Ammon's horn (tissue), 1 donor: ENCODE measurements at regions not wholly inside any gene's neighbourhood (a gene's known extent, or its start where the extent isn't known, plus 50 kb on each side); places are given as distances from the start of the nearest gene placed in this dataset.

Experiments
- DNase-seq: peaks from one replicate; pipeline ENCODE4 v3.0.0-alpha.2; 2016; ENCODE audit warnings: low spot score

DNA sequence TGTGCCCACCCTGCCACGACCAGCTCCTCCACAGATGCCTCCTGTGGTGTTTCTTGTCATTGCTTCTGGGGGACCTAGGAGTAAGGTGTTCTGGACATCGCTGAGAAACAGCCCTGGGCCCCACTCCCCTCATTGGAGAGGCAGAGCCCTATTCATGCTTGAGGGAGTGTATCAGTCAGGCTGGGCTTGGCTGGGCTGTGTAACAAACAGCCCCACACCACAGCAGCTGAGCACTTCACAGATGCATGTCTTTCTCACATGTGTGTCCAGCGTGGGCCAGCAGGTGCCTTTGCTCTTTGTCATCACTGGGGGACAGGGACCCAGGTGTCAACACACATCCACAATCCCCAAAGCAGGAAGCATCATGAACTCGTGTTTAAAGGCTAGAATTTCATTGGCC, 65.1 kb upstream of the FBRSL1 start:
- no peak for DNase-seq

DNA sequence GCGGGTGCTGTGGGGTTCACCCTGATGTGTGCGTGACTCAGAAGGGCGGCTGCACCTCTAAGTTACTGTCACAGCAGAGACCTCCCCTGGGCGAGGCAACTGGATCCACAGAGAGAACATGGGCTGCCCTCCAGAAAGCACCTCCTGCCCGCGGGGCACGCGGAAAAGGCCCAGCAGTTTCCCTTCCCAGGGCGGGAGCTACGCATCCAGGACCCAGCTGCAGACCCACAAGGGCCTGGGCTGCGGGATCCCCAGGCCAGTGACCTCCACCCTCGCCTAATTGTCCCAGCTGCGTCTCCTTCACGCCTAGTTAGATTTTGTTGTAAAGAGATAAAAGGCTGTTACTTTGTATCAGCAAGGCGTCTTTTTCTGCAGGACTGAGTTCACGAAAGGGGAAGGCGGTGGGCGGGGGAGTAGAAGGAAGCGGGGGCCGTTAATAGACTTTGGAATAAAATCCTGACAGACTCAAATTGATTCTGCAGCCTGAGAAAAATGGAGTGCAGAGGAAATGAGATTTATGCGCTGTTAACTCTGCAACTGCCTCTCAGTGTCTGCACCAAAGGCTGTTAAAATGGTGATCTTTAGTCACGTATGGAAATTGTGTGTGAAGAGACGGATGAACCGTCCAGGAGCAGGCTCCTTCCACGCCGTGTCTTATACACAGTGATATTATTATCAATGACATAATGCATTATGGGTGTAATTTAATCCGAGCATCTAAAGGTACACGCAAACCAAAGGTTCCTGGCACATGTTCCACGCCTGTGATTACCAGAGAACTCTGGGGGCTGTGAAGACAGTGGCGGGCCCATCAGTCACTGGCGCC, 65.9 kb upstream of the FBRSL1 start:
- no peak for DNase-seq

DNA sequence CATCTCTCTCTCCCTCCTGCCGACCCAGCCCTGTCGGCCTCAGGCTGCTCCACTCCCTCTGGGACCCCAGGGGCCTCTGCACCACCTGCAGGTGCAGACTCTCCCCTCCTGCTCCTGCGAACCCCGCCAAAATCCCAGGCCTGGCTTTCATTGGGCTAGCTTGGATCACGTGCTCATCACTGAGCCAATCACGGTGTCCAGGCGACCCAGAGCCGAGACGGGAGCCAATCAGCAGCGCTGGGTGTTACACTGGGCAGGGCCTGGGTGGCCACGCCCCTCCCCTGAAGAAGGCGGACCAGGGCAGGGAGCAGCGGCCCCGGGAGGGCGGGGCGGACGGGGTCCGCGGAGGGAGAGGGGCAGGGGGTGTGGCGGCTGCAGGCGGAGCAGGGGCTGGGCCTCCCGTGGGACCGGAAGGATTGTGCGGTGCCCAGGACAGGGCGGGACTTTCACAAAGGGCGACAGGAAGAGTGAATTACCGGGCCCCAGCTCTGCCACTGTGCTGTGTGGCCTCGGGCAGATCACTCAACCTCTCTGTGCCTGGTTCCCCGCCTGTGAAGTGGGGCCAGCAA, 66.6 kb upstream of the FBRSL1 start:
- no peak for DNase-seq

DNA sequence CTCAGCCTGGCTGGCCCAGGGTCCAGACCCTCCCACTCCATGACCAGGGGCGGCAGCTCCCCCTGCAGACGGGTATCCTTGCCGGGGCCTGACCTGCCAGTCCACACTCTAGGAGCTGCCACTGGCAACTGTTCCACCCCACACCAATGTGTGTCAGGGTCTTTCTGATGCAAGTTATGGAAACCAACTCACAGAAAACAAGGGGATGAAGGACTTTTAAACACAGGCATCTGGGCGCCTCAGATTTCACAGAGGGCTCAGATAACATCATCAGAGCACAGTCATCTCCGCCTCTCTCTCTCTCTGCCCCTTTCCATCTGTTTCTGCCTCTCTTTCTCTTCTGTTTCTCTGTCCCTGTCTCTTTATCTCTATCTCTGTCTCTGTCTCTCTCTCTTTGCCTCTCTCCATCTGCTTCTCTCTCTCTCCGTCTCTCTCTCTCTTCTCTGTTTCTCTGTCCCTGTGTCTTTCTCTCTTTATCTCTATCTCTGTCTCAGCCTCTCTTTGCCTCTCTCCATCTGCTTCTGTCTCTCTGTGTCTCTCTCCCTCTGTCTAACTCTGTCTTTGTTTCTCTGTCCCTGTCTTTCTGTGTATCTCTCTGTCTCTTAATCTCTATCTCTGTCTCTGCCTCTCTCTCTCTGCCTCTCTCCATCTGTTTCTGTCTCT, 67.4 kb upstream of the FBRSL1 start:
- DNase-seq = no peak

DNA sequence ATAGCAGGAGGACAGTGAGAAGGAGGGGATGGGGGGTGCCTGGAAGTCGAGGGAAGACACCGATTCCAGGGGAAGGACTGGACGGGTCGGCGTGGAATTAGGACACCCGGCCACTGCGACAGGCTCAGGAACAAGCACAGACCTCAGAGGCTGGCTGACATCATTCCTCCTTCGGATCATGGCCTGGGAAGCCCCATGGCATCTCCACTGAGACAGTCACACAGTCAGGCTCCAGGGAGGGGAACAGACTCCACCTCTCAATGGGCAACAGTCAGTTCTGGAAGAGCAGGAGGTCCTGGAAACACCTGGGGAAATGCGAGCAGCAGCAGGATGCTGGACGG, 67.9 kb upstream of the FBRSL1 start:
- DNase-seq = no peak

DNA sequence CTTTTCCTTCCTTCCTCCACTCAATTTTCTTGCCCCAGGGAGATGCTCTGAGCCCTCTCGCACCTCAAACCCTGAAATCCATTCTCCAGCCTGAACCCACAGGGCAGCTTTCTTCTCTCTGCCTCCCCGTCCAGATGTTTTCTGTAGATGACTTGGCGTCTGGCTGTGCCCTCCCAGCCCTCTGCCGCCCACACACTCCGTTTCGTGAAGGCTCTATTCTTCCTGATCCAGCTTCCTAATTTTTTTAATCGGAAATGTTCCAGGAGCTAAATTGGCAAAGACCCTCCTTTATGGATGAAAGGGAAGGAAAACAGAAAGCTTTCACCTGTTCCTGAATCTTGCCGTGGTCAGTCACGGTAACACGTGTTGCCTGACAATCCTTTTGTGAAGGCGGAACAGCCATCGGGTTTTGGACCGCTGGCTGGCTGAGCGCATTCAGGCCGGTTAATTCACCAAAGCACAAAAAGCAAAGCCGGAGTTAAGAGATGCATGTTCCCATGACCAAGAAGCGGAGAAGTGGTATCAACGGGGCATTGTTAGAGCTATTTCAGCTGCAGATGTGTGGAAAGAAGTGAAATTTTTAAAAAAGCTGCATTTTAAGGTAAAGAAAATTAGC, 70.2 kb upstream of the FBRSL1 start:
- DNase-seq = no peak

DNA sequence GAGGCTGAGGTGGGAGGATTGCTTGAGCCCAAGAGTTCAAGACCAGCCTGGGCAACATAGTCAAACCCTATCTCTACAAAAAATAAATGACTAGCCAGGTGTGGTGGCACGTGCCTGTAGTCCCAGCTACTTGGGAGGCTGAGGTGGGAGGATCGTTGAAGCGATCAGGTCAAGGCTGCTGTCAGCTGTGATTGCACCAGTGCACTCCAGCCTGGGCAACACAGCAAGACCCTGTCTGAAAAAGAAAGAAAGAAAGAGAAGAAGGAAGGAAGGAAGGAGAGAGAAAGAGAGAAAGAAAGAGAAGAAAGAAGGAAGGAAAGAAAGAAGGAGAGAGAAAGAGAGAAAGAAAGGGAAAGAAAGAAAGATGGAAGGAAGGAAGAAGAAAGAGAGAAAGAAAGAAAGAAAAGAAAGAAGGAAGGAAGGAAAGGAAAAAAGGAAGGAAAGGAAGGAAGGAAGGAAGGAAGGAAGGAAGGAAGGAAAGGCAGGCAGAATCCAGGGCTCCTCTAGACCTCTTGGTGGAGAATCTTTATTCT, 71.5 kb upstream of the FBRSL1 start:
- no peak for DNase-seq

DNA sequence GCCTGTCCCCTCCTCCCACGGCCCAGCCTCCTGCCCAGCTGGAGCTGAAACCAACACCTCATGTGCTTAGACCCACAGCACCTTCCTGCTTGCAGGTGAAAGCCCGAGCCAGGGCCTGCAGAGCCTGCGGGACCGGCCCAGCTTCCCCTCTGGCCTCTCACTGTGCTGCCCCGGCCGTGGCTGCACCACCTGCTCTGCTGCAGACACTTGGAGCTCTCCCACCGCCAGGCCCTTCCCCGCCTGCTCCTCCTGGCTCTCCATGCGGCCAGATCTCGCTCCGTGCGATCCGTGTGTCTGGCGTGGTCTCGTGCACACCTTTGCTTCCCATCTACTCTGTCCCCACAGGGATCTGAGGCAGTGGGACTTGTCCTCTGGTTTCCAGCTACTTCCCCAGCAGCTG, 72.2 kb upstream of the FBRSL1 start:
- no peak for DNase-seq

DNA sequence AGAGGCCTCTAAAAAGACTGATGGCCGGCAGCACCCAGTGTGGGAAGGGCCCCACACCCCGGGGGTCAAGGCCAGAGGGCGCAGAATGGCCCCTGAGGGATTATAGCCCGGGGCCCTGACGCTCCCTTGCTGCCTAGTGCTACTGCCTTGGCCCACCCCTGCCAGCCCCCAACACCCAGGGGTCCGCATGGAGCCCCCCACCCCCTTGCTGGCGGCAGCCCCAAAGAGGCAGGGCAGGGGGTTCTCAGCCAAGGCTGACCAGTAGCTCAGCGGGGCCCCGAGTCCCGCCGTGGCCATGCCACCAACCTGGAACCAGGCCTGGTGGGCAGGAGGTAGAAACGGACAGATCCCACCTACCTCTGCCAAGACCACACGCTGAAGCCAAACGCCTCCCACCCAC, 73.1 kb upstream of the FBRSL1 start:
- DNase-seq = no peak

DNA sequence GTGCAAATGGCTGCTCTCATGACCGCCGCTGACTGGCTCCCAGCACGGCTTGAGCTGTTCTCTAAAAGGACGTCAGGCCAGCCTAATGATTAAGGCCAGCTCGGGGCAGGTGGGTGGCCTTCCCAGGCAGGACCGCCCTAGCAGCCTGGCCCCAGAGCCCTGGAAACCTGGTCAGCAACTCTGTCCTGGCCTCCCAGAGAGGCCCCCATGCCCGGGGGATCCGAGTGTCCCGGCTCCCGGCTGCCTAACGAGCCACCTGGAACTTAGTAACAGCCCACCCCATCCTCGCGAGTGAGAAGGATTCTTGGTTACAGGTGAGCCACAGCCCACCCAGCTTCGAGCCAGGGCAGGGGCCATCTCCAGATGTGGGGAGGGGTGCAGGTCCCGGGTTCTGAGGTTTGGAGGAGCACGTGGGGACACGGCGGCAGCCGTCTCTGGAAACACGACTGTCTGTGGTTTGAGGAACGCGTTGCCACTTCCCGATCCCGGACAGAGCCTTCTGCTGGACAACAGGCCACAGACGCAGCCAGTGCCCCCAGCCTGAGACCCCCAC, 73.8 kb upstream of the FBRSL1 start:
- no peak for DNase-seq

DNA sequence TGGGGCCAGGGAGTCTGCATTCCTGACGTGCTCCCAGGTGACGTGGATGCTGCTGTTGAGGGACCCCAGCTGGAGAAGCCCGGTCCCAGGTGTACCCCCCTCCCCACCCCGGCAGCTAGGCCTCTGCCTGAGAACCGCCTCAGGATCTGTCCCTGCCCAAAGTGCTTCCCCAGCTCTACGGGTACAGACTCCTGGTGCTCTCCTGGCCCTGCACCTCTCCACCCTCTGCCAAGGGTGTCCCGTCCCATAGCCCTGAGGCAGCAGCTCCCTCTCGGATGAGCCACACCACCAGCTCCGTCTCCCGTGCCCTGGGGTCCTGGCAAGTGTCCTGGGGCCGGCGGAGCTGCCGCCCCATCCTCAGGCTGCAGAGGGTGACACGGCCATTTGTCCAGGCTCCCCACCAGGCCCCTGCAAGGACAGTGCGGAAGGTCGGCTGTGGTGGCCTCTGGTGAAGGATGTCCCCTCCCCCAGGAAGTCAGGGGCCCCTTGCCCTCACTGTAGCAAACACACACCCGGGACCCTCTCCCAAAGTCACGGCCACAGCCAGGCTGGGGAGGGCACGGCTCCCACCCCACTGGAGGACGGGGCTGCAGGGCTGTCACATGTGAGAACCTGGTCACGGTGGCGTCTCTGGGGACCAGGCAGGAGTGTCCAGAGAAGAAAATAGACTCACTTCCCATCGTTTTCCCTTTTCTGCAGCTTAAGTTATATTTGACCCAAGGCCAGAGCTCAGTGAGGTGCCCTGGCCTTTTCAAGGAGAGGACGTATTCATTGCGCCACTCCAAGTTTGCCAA, 74.4 kb upstream of the FBRSL1 start:
- no peak for DNase-seq

DNA sequence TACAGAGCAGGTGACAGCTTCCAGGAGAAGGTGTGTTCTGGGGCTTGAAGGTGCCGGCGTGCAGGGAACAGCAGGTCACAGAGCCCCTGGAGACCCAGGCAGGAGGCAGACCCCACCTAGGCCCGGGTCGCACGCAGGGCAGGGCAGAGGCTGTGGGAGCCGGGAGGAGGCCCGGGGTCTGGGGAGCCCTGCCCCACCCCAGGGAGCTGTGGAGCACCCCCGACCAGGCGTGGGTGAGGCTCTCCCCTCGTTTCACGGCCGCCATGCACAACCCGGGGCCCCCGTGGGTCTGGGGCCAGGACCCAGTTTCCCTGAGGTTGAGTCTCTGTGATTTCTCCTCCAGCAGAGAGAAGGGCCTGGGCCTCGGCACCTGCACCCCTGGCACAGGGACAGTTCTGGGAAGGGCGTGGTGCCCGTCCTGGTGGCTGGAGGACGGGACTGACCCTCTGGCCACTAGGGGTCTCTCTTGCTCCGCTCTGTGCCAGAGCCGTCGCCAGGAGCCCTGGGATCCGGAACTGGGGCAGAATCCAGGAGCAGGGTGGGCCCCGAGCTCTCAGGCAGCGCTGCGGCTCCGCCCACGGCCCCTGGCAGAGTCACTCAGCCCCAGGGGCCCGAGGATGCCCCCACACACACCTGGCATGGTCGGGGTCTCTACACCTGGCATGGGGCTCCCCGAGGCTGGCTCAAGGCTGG, 75.2 kb upstream of the FBRSL1 start:
- DNase-seq = peak; percentile 81

DNA sequence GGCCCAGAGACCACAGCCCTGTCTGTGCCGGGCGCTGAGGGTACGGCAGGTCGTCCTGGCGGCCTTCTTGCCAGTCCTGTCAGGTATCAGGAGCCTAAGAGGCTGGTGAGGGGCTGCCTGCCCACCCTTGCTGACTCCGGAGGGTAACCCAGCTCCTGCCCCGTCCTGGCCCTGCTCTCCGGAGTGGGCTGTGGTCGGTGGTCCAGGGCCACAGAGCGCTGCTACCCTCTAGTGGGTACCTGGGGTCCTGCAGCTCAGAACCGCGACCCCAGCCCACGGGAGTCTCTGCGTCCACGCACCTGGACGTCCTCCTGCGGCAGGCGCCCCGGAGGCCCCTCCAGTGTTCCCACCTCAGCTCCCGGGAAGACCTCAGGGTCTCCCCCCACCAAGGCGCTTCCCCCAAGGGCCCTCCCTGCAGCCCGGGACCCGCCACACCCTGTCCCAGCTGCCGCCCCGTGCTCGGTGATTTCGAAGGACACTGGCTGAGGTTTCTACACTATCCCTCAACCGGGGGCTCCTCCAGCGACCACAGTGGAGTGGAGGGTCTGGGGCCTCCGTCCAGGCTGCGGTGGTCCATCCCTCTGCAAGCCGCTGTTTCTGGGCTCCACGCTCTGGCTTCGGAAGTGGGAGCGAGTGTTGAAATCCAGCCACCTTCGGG, 75.9 kb upstream of the FBRSL1 start:
- DNase-seq = no peak

DNA sequence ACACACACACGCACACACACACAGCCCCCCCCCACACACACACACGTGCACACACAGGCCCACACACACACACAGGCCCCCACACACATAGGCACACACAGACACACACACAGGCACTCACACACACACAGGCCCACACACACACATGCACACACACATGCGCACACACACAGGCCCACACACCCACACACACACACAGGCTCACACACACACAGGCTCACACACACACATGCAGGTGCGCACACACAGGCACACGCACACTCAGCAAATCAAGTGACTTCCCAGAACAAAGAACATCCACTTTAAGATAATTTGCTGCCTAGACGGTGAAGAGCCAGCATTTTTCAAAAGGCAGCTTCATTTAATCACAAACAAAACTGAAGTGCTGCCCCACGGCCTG, 78.5 kb upstream of the FBRSL1 start:
- DNase-seq = no peak

DNA sequence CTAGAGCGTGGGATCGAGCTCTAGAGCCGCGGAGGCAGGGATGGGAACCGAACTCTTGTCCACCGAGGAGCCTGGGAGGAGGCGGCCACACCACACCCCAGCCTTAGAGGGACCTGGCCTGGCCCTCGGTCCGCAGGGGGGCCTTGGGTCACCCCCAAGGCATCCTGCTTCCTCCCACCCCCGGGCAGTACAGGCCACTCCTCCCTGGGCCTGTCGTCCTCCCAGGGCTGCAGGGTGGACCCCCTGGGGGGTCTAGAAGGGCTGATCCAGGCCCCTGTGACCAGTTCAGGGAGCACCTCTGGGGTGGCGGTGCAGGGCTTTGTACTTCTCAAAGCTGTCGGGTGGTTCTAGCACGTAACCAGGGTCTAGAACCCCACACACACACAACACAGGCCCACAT, 79.1 kb upstream of the FBRSL1 start:
- no peak for DNase-seq

DNA sequence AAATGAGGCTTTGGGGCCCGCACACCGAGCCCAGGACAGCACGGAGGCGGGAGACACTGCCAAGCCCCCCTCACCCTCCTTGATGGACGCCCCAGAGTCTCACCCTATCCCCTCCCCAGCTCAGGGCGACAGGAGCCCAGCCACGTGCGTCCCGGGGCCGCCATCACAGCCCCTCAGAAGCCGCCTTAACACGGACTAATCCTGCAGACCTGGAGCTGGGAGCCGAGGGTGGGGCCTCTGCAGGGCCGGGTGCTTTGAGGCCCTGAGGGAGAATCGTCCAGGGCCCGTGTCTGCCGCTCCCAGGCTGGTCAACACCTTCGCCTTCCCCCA, 79.7 kb upstream of the FBRSL1 start:
- no peak for DNase-seq

DNA sequence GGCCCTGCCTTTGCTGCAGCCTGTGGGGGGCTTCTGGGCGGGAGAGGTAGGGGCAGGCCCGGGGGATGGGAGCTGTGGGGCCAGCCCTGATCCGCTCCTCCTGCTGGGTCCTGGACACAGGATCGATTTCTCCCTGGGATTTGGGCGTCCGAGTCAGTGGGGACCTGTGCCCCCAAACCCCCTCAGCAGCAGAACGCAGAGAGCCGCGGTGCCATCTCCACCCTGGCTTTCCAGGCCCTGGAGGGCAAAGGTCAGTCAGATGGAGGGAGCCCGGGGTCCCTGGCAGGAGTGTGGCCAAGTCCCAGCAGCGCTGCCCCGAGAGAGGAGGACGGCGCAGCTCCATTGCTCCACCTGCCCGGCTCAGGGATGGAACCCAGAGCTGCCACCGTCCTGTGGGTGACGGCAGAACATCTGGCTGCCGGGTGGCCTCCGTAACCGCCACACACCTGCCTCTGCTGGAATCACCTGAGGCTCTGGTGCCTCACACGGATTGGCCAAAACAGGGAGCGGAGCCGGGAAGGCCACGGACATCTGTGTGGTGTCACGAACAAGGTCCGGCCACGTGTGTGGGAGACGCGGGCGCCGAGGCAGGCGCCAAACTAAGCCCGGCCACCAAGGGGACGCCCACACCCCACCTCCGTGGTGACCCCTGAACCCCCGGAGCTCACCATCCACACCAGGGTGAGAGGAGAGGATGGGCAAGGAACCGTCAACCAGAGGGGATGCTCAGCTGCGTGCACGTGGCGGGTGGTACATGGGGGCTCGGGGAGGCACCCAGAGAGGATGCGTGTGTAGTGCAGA, 80.3 kb upstream of the FBRSL1 start:
- no peak for DNase-seq

DNA sequence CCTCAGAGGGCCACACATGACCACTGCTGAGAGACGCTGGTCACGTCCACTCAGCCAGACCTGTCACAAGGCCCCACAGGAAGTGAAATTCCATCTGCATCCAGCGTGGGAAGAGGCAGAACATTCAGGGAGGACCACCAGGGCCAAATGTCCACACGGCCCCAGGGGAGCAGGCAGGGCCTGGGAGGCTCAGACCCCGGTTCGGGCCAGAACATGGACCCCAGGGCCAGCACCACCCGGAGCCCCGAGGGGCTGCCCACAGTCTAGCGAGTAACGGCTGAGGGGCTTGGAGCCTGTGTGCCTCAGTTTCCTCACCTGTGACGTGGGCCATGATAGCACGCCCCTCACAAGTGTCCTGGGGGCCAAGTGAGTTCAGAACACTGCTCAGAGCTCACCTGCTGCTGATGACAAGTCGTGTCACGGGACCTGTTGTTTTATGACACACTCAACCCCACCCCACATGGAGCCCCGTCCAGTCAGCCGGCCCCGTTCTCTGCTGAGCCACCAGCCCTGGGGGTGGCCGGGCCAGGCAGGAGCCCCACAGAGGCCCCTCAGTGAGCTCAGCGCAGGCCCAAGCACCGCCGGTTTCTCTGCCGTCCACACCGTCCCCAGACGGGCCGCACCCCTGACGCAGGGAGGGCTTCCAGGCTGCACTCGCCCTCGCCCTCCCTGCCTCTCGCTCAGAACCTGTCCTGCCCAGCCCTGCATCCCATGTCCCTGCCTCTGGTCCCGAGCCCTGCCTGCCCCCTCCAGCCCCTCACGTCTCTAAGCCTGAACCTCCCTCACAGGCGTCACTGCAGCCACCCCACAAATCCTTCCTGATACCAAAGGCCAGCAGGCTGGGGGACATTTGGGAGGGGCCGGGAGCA, 79.5 kb upstream of the GALNT9 start:
- DNase-seq = no peak

DNA sequence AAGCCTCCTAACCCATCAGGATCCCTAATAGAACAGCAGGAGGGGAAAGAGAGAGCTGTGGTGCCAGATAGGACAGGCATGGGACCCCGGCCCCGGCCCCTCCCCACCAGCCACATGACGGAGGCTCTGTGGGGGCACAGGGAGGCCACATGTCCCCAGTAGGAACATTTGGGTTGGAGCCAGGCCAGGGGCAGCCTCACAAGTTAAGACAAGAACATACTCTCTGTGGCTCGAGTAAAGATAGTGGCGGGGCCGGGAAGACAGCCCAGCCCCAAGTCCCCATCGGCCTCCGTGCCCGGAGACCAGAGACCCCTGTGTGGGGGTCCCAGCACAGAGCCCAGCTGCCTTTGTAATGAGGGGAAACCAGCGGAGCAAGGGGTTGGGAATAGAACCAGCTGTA, 78.6 kb upstream of the GALNT9 start:
- no peak for DNase-seq
